ENCODE measurements at regions not wholly inside any gene's neighbourhood (a gene's known extent, or its start where the extent isn't known, plus 50 kb on each side); places are given as distances from the start of the nearest gene placed in this dataset.
"Not testable (repeated sequence)": the region's sequence is repeated elsewhere in the genome, so short reads cannot be mapped to it uniquely, and the experiment has no call there.

DNA sequence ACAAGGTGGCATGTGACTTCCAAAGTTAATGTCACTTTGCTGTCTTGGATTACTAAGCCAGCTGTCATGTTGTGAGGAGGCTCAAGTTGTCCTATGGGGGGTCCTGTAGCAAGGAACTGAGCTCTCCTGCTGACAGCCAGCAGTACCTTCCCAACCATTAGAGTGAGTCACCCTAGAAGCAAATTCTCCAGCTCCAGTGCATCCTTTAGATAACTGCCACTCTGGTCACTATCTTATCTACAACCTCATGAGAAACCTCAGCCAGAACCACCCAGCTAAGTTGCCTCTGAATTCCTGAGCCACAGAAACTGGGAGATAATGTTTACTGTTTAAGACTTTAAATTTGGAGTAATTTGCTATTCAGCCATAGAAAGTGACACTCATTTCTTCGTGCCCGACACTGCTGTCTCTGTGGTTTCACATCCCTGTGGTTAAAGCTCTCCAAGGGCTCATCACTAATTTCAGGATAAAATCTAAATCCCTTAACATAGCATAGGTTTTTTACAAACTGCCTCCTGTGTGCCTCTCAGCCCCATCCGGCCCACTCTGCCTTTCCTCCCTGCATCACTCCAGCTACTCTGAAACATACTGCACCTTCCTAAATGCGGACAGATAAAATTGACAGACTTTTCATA lies 83.5 kb downstream of the PRR15 start:
- no peak for DNase-seq
- no peak for TF ChIP-seq POLR2A (IDR thresholded peaks at IDR 0.05)
- TF ChIP-seq, protein P1, sequence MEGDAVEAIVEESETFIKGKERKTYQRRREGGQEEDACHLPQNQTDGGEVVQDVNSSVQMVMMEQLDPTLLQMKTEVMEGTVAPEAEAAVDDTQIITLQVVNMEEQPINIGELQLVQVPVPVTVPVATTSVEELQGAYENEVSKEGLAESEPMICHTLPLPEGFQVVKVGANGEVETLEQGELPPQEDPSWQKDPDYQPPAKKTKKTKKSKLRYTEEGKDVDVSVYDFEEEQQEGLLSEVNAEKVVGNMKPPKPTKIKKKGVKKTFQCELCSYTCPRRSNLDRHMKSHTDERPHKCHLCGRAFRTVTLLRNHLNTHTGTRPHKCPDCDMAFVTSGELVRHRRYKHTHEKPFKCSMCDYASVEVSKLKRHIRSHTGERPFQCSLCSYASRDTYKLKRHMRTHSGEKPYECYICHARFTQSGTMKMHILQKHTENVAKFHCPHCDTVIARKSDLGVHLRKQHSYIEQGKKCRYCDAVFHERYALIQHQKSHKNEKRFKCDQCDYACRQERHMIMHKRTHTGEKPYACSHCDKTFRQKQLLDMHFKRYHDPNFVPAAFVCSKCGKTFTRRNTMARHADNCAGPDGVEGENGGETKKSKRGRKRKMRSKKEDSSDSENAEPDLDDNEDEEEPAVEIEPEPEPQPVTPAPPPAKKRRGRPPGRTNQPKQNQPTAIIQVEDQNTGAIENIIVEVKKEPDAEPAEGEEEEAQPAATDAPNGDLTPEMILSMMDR (IDR thresholded peaks at IDR 0.05), result no peak
- Histone ChIP-seq H3K27me3 (no peaks in the 10 kb centered on the region), H3K36me3 (replicated peaks in 1 of 2) (no peaks in the 10 kb centered on the region), H3K27ac (no peak overlapping the region), H3K9me3 (replicated peaks in 1 of 3) (no peaks in the 10 kb centered on the region), H3K4me3 (no peak overlapping the region), H3K4me1 (replicated peaks in 1 of 2) (no peaks in the 10 kb centered on the region)
- intact Hi-C loops (cut with DNase I), result no loop called here
- 85 to 93% (median 89%) methylated on average over 4 of the region's 4 CpGs for WGBS, 4 donors

DNA sequence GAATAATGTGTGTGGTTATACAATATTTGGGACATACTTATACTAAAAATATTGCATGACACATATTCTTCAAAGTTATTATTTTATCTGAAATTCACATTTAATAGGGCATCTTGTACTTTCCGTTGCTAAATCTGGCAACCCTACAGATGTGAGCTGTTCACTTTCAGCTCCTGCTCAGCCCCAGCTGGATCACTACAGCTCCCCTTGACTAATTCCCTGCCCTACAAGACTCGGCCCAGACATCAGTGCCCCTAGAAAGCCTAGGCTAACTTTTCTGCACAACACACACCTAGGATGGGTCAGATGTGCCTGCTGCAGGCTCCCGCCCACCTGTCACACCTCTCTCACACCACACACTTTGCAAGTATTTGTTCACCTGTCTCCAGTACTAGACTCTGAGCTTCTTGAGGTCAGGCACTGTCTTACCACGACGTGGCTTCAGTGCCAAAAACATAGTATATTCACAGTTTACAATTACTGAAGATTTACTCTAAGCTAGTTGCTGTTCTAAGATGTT lies 84.1 kb downstream of the PRR15 start:
- H3K4me1 ChIP-seq (replicated peaks in 1 of 2); H3K9me3 ChIP-seq (replicated peaks in 1 of 3); DNase-seq; H3K27me3 ChIP-seq; H3K27ac ChIP-seq; intact Hi-C loops (cut with DNase I); H3K4me3 ChIP-seq; H3K36me3 ChIP-seq (replicated peaks in 1 of 2): not testable (repeated sequence)
- WGBS, 4 donors, result 85 to 90% (median 88%) methylated on average over 5 of the region's 5 CpGs

DNA sequence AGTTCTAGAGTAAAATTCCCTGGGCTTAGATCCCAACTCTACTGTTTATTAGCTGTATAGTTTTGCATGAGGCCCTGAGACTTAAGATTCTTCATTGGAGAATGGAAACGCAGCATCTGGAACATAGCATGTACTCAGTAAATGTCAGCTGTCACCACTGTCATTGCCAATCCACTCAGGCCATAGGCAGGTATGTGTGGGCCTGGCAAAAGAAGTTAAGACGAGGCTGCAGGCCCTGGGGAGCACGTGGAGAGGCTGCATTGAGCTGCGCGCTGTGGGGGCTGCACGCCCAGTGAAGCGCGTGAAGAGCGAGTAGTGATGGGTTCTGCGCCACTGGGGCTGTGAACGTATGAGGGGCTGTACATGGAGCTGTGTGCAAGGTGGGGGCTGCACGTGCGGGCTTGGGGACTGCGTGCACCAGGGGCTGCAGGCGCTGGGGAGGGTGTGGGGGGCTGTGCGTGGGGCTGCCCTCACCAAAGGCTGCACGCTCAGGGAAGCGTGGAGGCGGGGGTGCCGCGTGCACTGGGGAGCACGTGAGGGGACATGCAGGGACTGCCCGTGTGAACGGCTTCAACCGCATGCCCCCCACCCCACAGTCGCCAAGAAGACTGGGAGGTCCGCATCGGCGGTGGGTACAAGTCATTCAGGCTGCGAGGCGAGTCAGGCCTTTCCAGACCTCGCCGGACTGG lies 85.5 kb downstream of the PRR15 start:
- no peaks in the 10 kb centered on the region for H3K36me3 ChIP-seq (replicated peaks in 1 of 2)
- TF ChIP-seq, protein P1 (IDR thresholded peaks at IDR 0.05), result no peak
- TF ChIP-seq POLR2A (IDR thresholded peaks at IDR 0.05), result no peak
- no peak overlapping the region for H3K4me3 ChIP-seq
- no peaks in the 10 kb centered on the region for H3K4me1 ChIP-seq (replicated peaks in 1 of 2)
- DNase-seq, result no peak
- H3K9me3 ChIP-seq (replicated peaks in 1 of 3), result no peaks in the 10 kb centered on the region
- no peak overlapping the region for H3K27ac ChIP-seq
- intact Hi-C loops (cut with DNase I), result no loop called here
- WGBS, 4 donors, result 94 to 97% (median 97%) methylated on average over 30 to 33 of the region's 33 CpGs
- no peaks in the 10 kb centered on the region for H3K27me3 ChIP-seq

DNA sequence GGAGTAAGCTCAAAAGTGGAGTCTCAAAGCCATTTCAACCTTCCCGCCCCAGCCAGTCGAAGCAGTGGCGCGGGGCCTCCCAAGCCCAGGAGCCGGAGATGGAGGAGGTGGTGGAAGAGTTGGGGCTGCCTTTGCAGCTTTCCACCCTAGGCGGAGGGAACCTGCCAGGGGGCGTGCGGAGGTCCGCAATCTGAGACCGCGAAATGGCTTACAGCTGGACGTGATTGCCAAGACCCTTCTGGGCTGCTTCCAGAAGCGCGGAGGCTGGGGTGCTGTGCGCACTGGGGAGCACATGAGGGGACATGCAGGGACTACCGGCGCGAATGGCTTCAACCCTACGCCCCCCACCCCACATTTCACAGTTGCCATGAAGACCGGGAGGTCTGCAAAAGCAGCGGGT lies 86.2 kb downstream of the PRR15 start:
- H3K36me3 ChIP-seq (replicated peaks in 1 of 2), result no peaks in the 10 kb centered on the region
- intact Hi-C loops (cut with DNase I), result no loop called here

More for the DNA sequence above, 86.2 kb downstream of the PRR15 start:
- TF ChIP-seq, protein P1 (IDR thresholded peaks at IDR 0.05), result no peak
- no peak for TF ChIP-seq POLR2A (IDR thresholded peaks at IDR 0.05)
- DNase-seq, result no peak
- no peak overlapping the region for H3K27ac ChIP-seq
- H3K9me3 ChIP-seq (replicated peaks in 1 of 3), result no peaks in the 10 kb centered on the region
- H3K4me3 ChIP-seq, result no peak overlapping the region
- 92 to 99% (median 96%) methylated on average over 18 to 21 of the region's 21 CpGs for WGBS, 4 donors
- H3K4me1 ChIP-seq (replicated peaks in 1 of 2), result no peaks in the 10 kb centered on the region
- no peaks in the 10 kb centered on the region for H3K27me3 ChIP-seq
